Cardiac fibroblast (primary cell): ENCODE measurements at regions not wholly inside any gene's neighbourhood (a gene's known extent, or its start where the extent isn't known, plus 50 kb on each side); places are given as distances from the start of the nearest gene placed in this dataset.

ENCODE experiments used
- DNase-seq, 2 donors: peaks; one replicate each; pipeline versions ENCODE4 v3.0.0 to v3.0.0-alpha.2; 2010; ENCODE audit warnings: low read depth in 2 of 2
- H3K4me3 ChIP-seq, 2 donors: replicated peaks in 1 of 2; 1 replicate in 1 of 2; 2 replicates in 1 of 2; pipeline ENCODE4 v1.5.1; 2011; ENCODE audit warnings: low read depth in 2 of 2, low read length in 2 of 2, mild to moderate bottlenecking in 2 of 2, moderate library complexity in 1 of 2
- TF ChIP-seq, protein P1 (sequence below): IDR thresholded peaks from one replicate; pipeline ENCODE4 v1.5.1; 2011; ENCODE audit warnings: low read depth, mild to moderate bottlenecking, low read length, inconsistent platforms

DNA sequence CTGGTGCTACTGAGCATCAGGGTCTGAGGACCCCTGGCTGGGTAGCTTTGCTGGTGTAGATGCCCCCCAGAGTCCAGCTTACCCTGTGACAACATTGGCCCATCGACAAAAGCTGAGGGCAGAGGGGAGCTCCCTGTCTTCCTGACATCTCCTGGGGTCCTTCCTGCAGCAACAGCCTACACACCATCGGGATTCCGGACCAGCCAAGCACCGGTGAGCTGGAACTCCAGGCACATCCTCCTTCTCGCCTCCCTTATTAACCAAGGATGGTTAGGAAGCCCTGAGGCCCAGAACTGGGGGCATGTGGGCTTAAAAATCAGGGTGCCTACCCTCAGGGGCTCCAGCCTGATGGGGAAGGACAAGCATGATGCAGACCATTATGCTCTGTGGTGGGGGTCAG, 658.0 kb downstream of the PTPRU start:
- no peak for DNase-seq
- no peak overlapping the region for H3K4me3 ChIP-seq
- TF ChIP-seq, protein P1, sequence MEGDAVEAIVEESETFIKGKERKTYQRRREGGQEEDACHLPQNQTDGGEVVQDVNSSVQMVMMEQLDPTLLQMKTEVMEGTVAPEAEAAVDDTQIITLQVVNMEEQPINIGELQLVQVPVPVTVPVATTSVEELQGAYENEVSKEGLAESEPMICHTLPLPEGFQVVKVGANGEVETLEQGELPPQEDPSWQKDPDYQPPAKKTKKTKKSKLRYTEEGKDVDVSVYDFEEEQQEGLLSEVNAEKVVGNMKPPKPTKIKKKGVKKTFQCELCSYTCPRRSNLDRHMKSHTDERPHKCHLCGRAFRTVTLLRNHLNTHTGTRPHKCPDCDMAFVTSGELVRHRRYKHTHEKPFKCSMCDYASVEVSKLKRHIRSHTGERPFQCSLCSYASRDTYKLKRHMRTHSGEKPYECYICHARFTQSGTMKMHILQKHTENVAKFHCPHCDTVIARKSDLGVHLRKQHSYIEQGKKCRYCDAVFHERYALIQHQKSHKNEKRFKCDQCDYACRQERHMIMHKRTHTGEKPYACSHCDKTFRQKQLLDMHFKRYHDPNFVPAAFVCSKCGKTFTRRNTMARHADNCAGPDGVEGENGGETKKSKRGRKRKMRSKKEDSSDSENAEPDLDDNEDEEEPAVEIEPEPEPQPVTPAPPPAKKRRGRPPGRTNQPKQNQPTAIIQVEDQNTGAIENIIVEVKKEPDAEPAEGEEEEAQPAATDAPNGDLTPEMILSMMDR = no peak

DNA sequence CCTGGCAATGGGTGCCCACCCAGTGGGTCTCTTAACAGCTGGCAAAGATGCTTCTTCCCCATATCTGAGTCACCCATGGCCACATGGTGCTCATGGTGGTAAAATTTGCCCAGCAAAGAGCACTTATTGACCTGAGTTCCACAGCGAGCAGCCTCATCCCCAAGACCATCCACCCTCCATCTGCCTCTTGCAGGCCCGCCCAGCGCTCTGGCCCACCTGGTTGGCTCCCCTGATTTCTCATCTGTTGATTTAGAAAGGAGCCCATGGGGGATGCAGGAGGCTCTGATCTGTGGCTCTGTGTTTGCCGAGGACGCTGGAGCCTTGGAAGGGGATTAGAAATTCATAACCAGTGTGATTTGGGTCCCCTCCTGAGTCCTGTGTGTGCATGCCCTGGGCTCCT, 657.5 kb downstream of the PTPRU start:
- H3K4me3 ChIP-seq = no peak overlapping the region
- no peak for DNase-seq
- TF ChIP-seq, protein P1 = no peak

DNA sequence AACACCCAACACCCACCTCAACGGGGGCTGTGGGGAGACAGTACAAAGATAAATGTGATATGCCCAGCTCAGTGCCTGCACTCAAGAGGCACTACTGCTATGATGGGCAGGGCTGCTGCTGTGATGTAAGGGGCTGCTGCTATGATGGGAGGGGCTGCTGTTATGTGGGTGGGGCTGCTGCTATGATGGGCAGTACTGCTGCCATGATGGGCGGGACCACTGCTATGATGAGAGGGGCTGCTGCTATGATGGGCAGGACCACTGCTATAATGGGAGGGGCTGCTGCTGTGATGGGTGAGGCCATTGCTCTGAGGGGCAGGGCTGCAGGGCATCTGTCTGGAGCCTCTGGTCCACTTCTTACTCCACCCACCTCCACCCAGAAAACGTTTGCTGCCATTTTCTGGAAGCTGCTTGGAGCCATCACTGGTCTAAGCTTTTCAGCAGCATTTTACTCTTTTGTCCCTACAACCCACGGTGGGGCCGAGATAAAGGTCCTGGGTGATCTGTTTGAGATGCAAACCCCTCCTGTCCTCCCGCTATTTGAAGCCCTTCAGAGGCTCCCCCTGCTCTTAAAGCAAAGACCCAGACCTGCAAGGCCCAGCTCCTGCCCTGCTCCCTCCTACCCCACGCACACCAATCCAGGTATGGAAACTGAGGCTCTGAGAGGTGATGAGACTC, 656.9 kb downstream of the PTPRU start:
- no peak overlapping the region for H3K4me3 ChIP-seq
- DNase-seq = no peak
- TF ChIP-seq, protein P1 = no peak

DNA sequence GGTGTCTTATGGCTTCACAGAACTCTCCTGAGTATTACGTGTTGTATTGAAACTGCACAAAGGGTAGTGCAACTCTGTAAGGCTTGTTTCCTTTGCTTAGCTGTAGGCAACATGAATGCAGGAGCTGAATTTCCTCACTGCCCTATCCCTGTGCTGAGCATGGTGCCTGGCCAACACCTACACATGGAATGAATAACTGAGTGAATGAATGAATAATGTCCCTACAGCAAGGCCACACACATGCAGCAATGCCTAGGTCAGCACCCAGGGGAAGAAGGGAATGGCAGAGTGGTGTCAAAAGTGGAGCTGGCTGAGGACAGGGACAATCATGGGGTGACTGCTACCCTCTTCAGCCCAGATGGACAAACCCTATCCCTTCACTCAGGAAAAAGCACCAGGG, 655.9 kb downstream of the PTPRU start:
- no peak overlapping the region for H3K4me3 ChIP-seq
- DNase-seq = no peak
- TF ChIP-seq, protein P1 = no peak

DNA sequence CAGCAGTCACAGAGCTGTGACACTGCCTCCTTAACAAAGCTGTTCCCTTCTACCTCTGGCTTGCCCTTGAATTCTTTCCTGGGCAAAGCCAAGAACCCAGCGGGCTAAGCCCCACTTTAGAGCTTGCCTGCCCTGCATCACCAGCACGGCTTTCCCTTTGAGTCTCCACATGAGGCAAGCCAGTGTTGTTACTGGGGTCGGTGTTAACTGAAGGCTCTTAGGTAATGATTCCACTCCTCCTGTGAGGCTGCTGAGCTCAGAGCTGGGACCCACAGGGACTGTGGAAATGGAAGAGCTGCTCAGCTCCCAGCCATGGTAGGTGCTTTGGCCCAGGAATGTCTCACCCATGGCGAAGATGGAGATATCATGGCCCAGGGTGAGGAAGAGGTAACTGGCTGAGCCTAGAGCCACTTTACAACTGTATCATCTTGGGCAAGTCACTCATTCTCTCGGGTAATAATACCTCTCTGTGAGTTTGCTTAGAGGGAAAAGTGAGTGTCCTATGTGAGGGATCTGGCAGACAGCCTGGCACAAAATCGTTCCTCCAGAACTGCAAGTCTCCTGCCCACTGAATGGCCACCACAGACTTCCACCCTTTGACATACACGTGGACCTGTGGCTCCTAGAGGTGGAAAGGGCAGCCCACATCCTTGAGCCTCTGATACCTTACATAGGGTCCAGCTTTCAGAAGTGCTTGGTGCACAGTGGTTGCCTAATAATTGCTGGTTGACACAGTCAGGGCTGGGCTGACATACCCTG, 654.1 kb downstream of the PTPRU start:
- DNase-seq = no peak
- TF ChIP-seq, protein P1 = no peak
- H3K4me3 ChIP-seq = no peak overlapping the region

DNA sequence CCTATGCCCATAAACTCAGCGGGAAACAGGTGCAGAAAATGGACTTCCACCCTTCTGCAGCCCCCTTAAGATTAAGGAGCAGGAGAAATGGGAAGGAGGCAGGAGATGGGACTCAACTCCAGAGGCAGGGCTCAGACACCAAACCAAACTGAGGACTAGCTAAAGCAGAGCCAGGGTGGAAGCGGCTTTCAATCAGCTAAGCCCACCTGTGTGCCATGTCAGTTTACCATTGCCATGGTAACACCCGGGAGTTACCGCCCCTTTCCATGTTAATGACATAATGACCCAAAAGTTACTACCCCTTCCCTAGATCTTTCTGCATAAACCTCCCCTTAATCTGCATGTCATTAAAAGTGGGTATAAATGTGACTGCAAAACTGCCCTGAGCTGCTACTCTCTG, 653.5 kb downstream of the PTPRU start:
- no peak overlapping the region for H3K4me3 ChIP-seq
- TF ChIP-seq, protein P1 = no peak
- DNase-seq = no peak
